ENCODE measurements at regions not wholly inside any gene's neighbourhood (a gene's known extent, or its start where the extent isn't known, plus 50 kb on each side); places are given as distances from the start of the nearest gene placed in this dataset.

DNA sequence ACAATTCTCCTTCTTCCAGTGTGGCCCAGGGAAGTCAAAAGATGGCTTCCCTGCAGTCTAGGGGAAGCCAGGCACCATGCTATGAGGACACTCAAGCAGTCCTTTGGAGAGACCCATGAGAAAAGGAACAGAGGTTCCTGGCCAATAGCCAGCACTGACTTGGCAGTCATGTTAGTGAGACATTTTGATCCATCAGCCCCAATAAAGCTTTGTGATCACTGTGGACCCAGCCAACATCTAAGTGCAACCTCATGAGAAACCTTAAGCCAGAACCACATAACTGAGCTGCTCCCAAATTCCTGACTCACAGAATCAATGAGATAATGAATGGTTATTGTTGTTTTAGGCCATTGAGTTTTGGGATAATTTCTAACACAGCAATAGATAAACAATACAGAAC, 51.0 kb upstream of the NAP1L1 start:
- TF ChIP-seq, protein P1, sequence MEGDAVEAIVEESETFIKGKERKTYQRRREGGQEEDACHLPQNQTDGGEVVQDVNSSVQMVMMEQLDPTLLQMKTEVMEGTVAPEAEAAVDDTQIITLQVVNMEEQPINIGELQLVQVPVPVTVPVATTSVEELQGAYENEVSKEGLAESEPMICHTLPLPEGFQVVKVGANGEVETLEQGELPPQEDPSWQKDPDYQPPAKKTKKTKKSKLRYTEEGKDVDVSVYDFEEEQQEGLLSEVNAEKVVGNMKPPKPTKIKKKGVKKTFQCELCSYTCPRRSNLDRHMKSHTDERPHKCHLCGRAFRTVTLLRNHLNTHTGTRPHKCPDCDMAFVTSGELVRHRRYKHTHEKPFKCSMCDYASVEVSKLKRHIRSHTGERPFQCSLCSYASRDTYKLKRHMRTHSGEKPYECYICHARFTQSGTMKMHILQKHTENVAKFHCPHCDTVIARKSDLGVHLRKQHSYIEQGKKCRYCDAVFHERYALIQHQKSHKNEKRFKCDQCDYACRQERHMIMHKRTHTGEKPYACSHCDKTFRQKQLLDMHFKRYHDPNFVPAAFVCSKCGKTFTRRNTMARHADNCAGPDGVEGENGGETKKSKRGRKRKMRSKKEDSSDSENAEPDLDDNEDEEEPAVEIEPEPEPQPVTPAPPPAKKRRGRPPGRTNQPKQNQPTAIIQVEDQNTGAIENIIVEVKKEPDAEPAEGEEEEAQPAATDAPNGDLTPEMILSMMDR (IDR thresholded peaks at IDR 0.05): no peak
- no peak for TF ChIP-seq POLR2A (IDR thresholded peaks at IDR 0.05)

All from uterus (tissue), 2 donors.